Stomach (tissue), 4 donors: ENCODE measurements at regions not wholly inside any gene's neighbourhood (a gene's known extent, or its start where the extent isn't known, plus 50 kb on each side); places are given as distances from the start of the nearest gene placed in this dataset.

Experiments
- EP300 ChIP-seq: sonication (generic); formaldehyde crosslinking; IDR thresholded peaks from one replicate; pipeline ENCODE4 v1.6.1; 2017; ENCODE audit warnings: antibody characterized with exemption
- POLR2A ChIP-seq, 4 donors: fragments of 450-650 bp; IDR thresholded peaks; one replicate each; pipeline ENCODE4 v1.6.1; 2016; ENCODE audit warnings: antibody characterized with exemption in 4 of 4, control low read depth in 2 of 4, mild to moderate bottlenecking in 1 of 4, moderate library complexity in 1 of 4
- POLR2AphosphoS5 ChIP-seq, 3 donors: sonication (generic); formaldehyde crosslinking; IDR thresholded peaks; one replicate each; pipeline ENCODE4 v1.6.1; 2016; ENCODE audit warnings: antibody characterized with exemption in 3 of 3
- TF ChIP-seq, protein P1 (sequence below), 7 experiments: fragments of 450-650 bp in 4 of 7; fragments of 200-600 bp in 3 of 7; sonication (generic) in 3 of 7; IDR thresholded peaks; one replicate each; pipeline ENCODE4 v1.5.1; 2016 to 2019; ENCODE audit warnings: antibody characterized with exemption in 7 of 7, control low read depth in 2 of 7, mild to moderate bottlenecking in 1 of 7

DNA sequence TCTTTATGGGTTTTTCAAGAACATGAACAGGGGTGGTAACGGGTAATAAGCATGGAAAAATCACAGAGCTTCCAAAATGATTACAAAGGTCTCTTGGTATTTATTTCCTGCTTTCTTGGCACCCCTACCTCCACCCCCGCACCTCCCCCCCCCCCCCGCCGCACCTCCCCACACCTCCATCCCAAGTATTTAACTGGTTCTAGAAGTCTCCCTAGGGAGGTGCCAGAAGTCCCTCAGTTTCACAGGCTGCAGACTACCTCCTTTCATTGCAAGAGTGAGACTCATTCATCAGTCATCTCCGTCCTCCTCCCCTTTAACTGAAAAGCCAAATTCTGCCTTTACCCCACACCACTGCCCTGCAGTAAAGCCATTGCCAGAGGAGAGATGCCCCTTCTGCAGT, 169.4 kb downstream of the ALDH1A2 start:
- TF ChIP-seq, protein P1, sequence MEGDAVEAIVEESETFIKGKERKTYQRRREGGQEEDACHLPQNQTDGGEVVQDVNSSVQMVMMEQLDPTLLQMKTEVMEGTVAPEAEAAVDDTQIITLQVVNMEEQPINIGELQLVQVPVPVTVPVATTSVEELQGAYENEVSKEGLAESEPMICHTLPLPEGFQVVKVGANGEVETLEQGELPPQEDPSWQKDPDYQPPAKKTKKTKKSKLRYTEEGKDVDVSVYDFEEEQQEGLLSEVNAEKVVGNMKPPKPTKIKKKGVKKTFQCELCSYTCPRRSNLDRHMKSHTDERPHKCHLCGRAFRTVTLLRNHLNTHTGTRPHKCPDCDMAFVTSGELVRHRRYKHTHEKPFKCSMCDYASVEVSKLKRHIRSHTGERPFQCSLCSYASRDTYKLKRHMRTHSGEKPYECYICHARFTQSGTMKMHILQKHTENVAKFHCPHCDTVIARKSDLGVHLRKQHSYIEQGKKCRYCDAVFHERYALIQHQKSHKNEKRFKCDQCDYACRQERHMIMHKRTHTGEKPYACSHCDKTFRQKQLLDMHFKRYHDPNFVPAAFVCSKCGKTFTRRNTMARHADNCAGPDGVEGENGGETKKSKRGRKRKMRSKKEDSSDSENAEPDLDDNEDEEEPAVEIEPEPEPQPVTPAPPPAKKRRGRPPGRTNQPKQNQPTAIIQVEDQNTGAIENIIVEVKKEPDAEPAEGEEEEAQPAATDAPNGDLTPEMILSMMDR (IDR thresholded peaks at IDR 0.05), result no peak
- TF ChIP-seq POLR2AphosphoS5 (IDR thresholded peaks at IDR 0.05) (no peak), EP300 (no peak), POLR2A (IDR thresholded peaks at IDR 0.05) (no peak)
